Astrocyte of the hippocampus (primary cell): ENCODE measurements at regions not wholly inside any gene's neighbourhood (a gene's known extent, or its start where the extent isn't known, plus 50 kb on each side); places are given as distances from the start of the nearest gene placed in this dataset.
"Not testable (repeated sequence)": the region's sequence is repeated elsewhere in the genome, so short reads cannot be mapped to it uniquely, and the experiment has no call there.

Experiments used
- DNase-seq: peaks from one replicate; pipeline ENCODE4 v3.0.0; 2011; ENCODE audit warnings: low read depth, low spot score

DNA sequence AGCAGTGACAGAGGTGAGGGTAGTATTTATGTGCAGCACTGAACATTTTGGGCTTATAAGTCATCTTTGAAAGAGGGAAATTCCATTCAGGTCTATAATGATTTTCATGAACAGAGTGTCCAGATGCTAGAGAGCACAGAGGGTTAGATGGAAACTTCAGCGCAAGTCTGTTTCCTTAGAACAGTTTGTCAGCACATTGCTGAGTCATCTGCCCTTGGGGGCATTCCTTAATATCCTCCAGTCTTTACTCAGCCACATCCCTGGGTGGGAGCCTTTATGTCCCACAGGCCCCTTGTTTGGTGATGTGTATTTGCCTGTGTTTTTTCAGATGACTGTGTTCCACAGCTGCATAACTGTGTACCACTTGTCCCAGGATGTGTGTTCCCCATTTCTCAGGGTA is 138.5 kb upstream of the S1PR3 start:
- peak; percentile 76 for DNase-seq

GRCh38 chr9:88870627-88871026 is 120.6 kb upstream of the S1PR3 start:
- no peak for DNase-seq

DNA sequence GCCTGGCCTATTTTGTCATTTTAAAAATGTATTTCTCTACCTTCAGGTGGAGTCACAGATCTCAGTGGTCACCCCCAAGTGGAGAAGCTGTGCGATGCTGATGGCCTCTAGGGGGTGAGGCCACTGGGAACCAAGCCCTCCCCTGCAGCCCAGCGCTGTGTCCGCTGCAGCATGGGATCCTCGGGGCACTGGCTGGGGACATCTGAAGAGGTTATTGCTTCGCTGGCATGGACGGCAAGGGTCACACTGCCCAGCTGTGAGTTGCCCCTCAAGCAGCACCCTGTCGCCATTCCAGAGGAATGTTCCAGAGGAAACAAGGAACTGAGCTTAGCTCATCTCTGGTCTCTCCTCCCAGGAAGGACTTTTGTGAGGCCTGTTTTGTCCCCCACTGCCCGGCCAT is 119.6 kb upstream of the S1PR3 start:
- no peak for DNase-seq

DNA sequence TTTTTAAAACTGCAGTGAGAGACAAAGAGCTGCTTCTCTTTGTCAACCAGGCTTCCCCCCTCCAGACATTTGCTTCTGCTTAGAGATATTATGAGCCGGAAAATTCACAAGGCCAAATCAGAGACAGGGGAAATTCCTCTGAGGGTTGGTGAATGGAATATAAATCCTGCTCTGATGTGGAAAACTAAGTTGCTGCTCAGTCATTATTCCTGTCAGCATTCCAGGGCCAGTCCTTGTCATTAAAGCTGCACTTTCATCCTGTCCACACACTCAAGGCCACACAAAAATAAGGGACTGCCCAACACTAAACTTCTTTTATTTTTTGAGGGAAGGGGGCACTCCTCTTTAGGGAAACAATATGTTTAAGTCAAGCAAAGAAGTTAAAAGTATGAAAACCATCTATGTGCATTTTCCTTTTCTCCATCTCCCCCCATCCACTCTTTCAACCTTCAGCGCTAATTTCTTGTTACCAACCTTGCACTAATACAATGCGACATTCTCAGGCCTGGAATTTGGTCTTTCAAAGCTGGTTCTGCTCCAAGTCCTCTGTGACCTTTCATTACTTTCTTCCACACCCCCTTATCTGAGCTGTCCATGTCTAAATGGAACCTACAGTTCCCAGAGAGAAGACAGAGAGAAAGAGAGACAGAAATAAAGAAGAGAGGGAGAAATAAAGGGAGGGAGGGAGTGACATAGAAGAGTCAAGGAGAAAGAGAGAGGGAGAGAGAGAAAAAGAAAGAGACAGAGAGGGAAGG is 118.9 kb upstream of the S1PR3 start:
- DNase-seq = peak; percentile 26

- no peak for DNase-seq
Measured at GRCh38 chr9:88873635-88874034, 117.6 kb upstream of the S1PR3 start.

- DNase-seq = no peak
Measured at GRCh38 chr9:88874391-88874790, 116.9 kb upstream of the S1PR3 start.

- no peak for DNase-seq
Measured at GRCh38 chr9:88875400-88876120, 115.7 kb upstream of the S1PR3 start.

GRCh38 chr9:88880199-88880598 is 111.1 kb upstream of the S1PR3 start:
- no peak for DNase-seq

- not testable (repeated sequence) for DNase-seq
Measured at GRCh38 chr9:88884291-88884690, 107.0 kb upstream of the S1PR3 start.

- not testable (repeated sequence) for DNase-seq
Measured at GRCh38 chr9:88886762-88887161, 104.5 kb upstream of the S1PR3 start.

GRCh38 chr9:88889386-88889785 is 101.9 kb upstream of the S1PR3 start:
- peak; percentile 21 for DNase-seq

DNA sequence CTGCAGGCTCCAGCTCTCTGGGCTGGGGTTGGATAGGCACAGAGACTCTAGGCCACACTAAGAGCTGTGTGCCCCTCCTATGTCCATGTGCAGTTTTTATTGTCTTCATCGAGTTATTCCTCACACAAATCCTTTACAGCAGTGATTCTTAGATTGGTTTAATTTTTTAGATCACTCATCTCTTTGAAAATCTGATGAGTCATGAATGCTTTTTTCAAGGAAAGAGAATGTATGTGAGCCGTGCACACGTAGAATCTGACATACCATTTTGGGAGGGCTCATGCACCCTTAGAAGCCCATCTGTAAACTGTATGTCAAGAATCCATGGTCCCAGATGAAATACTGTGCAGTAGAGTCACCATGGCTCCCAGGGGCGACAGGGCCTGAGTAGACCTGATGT is 100.7 kb upstream of the S1PR3 start:
- DNase-seq = no peak

- DNase-seq = no peak
Measured at GRCh38 chr9:88891040-88891439, 100.2 kb upstream of the S1PR3 start.

DNA sequence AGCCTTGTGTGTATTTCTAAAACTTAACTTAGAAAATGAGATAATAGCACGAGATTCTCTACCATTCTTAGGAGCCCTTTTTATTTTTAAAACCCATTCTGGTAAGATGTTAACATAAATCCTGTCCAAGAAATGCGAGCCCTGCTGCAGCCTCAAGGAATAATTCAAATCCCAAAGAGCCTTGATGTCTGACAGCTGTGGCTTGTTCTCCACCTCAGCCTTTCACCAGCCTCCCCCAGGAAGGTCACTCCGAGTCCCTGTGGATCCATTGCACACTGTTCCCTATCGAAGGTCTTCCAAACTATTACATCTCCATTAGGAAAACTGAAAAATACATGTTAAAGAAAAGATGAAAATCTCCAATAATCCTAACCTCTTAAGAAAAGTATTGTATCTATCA is 98.5 kb upstream of the S1PR3 start:
- no peak for DNase-seq

DNA sequence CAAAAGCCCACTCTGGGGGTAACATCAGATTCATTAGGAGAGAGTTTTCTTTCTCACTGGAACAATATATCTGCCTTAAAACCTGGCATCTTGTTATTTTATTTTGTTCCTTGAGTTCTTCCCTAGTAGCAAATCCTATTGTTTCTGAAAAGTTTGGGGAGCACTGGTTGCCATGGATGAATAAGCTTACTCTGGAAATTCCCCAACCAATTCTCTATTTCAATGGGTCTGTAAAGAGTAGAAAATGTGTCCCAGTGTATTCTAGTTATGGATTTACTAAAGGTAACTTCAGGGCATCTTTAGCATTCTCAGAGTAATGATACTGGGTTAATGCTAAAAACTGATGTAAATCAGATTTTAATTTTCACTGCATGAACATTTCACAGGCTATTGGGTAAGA is 94.2 kb upstream of the S1PR3 start:
- no peak for DNase-seq

DNA sequence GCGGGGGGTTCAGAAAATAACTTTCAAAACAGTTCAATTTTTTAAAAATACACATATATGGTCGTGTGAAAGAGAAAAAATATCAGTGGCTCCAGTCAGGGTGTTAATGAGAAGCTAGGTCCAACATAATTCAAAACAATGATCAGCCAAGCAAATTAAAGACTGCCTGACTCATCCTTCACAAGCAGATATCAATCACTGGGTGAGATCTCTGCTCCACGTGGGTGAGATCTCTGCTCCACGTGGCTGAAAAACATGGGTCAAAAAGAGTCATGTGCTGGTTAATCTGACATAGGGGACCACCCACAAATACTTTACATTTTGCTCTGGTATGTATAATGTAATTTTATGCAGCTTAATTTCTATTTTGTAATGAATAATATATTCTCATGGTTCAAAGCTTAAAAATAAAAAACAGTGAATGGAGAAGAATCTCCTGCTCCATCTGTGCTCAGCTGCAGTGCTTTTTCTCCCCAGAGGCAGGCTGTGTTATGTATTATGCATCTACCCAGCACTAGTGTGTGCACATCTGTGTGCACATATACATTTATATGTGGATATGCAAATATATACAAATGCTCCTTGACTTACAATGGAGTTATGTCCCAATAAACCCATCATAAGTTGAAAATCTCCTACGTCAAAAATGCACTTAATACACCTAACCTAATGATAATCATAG is 93.1 kb upstream of the S1PR3 start:
- DNase-seq = no peak

GRCh38 chr9:88905506-88905905 is 85.8 kb upstream of the S1PR3 start:
- peak; percentile 12 for DNase-seq

DNA sequence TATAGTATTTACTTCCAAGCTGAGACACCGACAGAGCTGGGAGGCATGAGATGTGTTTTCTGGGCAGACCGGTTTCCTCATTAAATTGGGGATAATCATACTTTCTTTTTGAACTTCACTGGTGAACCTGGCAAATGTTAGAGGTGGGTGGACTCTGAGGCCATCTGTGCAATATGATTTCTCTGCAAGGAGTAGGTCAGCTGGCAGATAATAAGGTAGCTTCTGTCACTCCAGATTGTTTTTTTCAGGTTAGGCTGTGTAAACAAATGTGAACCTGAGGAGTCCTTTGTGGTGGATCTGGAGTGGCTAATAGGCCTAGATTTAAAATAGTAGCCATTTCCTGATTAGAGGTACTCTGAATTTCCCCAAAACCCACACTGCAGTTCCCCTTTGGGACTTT is 75.4 kb upstream of the S1PR3 start:
- DNase-seq = no peak

DNA sequence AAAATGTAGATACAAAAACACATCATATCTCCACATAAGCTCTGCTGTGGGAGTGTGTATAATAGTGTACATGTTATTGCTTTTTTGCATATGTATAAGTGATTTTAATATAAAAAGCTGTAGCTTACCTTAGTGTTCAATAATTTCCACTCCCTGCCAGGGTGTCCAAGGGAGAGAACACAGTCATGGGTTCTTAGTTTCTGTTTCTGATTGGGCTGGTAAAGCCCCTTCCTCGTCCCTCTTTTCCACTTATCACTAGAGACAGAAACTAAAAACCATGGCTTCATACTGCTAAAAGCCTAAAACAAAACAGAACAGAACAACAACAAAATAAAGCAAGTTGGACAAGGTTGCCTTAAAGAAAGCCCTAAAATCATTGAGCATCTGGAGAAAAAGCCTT is 74.4 kb upstream of the S1PR3 start:
- no peak for DNase-seq

DNA sequence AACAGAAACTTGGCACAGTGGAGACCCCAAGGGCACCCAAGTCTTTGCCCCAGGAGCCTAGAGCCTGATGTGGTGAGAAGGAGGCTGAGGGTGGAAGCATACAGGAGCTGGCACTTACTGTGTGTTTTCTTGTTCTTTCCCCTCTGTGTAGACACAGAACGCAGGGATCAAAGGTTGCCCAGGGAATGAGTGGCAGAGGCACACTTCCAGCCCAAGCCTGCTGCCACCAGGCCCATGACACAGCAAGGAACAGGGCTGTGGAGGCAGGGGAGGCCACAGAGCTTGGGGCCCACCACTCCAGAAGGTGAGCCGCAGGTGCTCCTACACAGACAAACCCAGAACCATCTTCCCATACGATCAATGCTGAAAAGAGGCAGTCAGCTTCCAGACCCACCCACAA is 73.9 kb upstream of the S1PR3 start:
- DNase-seq = no peak

DNA sequence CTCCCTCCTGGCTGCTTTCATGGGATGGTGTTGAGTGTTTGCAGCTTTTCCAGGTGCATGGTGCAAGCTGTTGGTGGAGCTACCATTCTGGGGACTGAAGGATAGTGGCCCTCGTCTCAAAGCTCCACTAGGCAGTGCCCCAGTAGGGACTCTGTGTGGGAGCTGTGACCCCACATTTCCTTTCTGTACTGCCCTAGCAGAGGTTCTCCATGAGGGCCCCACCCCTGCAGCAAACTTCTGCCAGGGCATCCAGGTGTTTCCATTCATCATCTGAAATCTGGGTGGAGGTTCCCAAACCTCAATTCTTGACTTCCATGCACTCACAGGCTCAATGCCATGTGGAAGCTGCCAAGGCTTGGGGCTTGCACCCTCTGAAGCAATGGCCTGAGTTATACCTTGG is 72.7 kb upstream of the S1PR3 start:
- DNase-seq = not testable (repeated sequence)

GRCh38 chr9:88920645-88921044 is 70.6 kb upstream of the S1PR3 start:
- DNase-seq = no peak

DNA sequence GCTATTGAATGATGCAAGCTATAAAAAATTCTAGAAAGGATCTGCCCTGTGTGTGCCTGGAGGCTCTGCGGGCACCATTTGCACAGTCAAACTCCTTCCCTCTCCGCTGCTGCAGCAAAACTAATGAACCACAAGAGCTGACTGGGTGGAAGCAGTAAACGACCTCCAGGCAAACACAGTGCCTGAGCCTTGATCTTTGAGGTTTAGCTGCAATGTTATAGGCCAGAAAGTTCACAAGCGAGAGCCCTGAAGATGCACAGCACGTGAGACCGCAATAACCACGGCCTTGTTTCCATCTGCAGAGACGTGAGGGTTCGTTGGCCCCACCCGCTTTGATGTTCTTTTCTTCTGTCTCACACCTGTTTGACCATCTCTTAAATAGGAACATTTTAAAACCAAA is 69.2 kb upstream of the S1PR3 start:
- no peak for DNase-seq
